Suprapubic skin (tissue), 4 donors: ENCODE measurements at regions not wholly inside any gene's neighbourhood (a gene's known extent, or its start where the extent isn't known, plus 50 kb on each side); places are given as distances from the start of the nearest gene placed in this dataset.

Experiments
- DNase-seq, 2 donors: peaks; one replicate each; pipeline ENCODE4 v3.0.0-alpha.2; 2019; ENCODE audit warnings: low spot score in 2 of 2
- H3K27ac ChIP-seq: fragments of 200-600 bp; sonication (generic); one replicate; pipeline ENCODE4 v1.5.1; 2019
- H3K27me3 ChIP-seq: fragments of 200-600 bp; sonication (generic); one replicate; pipeline ENCODE4 v1.5.1; 2019
- H3K36me3 ChIP-seq: fragments of 200-600 bp; sonication (generic); one replicate; pipeline ENCODE4 v1.5.1; 2019
- H3K4me1 ChIP-seq: fragments of 200-600 bp; sonication (generic); one replicate; pipeline ENCODE4 v1.5.1; 2019
- H3K4me3 ChIP-seq: fragments of 200-600 bp; sonication (generic); one replicate; pipeline ENCODE4 v1.5.1; 2019; ENCODE audit warnings: mild to moderate bottlenecking
- H3K9me3 ChIP-seq: fragments of 200-600 bp; sonication (generic); one replicate; pipeline ENCODE4 v1.5.1; 2019
- EP300 ChIP-seq: sonication (generic); formaldehyde crosslinking; IDR thresholded peaks from one replicate; pipeline ENCODE4 v1.6.1; 2017; ENCODE audit warnings: antibody characterized with exemption
- POLR2A ChIP-seq, 2 donors: fragments of 450-650 bp; IDR thresholded peaks; one replicate each; pipeline ENCODE4 v1.6.1; 2017; ENCODE audit warnings: antibody characterized with exemption in 2 of 2, mild to moderate bottlenecking in 2 of 2, moderate library complexity in 2 of 2
- POLR2AphosphoS5 ChIP-seq, 3 donors: sonication (generic); formaldehyde crosslinking; IDR thresholded peaks; one replicate each; pipeline ENCODE4 v1.6.1; 2017; ENCODE audit warnings: antibody characterized with exemption in 3 of 3
- WGBS: methylation state at CpG from one replicate; pipeline ENCODE4 v1.1.5; 2018; 5-methylcytosine and 5-hydroxymethylcytosine counted together
- TF ChIP-seq, protein P1 (sequence below), 2 donors: fragments of 200-600 bp in 1 of 2; fragments of 450-650 bp in 1 of 2; sonication (generic) in 1 of 2; IDR thresholded peaks; one replicate each; pipeline ENCODE4 v1.5.1; 2016 to 2019; ENCODE audit warnings: antibody characterized with exemption in 2 of 2, mild to moderate bottlenecking in 1 of 2, moderate library complexity in 1 of 2

DNA sequence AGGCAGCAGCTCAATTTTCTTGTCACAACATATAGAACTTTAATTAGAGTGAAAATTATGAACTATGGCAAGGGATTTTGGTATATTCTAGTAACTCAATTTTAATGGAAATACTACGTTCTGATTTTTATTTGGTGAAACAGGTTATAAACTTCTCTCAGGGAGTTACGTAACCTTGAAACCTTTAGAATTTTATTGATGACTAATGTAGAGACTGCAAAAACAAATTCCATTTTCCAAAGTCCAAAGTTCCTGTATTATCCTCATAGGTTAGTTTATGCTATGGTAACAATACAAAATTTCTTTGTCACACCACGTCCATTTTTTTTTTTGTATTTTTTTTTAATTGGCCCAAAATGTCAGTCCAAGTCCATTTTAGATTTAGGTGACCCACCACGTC is 185.7 kb downstream of the KLF5 start:
- Histone ChIP-seq H3K9me3 (no peaks in the 10 kb centered on the region), H3K4me3 (no peak overlapping the region), H3K4me1 (peaks cover 10% of the 10 kb centered on the region), H3K27me3 (no peaks in the 10 kb centered on the region), H3K27ac (no peak overlapping the region), H3K36me3 (no peaks in the 10 kb centered on the region)
- TF ChIP-seq, protein P1, sequence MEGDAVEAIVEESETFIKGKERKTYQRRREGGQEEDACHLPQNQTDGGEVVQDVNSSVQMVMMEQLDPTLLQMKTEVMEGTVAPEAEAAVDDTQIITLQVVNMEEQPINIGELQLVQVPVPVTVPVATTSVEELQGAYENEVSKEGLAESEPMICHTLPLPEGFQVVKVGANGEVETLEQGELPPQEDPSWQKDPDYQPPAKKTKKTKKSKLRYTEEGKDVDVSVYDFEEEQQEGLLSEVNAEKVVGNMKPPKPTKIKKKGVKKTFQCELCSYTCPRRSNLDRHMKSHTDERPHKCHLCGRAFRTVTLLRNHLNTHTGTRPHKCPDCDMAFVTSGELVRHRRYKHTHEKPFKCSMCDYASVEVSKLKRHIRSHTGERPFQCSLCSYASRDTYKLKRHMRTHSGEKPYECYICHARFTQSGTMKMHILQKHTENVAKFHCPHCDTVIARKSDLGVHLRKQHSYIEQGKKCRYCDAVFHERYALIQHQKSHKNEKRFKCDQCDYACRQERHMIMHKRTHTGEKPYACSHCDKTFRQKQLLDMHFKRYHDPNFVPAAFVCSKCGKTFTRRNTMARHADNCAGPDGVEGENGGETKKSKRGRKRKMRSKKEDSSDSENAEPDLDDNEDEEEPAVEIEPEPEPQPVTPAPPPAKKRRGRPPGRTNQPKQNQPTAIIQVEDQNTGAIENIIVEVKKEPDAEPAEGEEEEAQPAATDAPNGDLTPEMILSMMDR (IDR thresholded peaks at IDR 0.05) = no peak
- TF ChIP-seq EP300 (no peak), POLR2AphosphoS5 (IDR thresholded peaks at IDR 0.05) (no peak), POLR2A (IDR thresholded peaks at IDR 0.05) (no peak)
- 88% methylated on average over 4 of the region's 4 CpGs for WGBS
- no peak for DNase-seq

DNA sequence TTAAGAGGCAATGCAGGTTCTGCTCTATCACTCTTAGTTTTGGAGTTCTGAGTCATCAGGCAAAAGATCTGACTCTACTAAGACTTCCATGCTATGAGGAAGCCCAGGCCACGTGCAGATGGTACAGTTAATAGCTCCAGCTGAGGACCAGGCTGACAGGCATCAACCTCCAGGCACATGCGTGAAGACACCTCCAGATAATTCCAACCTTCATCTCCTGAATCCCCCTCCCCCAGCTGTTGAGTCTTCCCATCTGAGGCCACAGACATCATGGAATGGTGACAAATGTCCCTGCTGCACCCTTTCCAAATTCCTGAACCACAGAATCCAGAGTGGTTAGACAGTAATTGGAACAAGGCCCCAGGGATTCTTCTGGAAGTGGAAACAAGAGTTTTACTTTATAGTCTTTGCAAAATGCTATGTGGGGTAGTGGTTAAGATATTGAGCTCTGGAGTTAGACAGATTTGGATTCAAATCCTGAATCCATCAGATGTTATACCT is 183.8 kb downstream of the KLF5 start:
- H3K4me1 ChIP-seq = no peaks in the 10 kb centered on the region
- no peak overlapping the region for H3K27ac ChIP-seq
- no peak overlapping the region for H3K4me3 ChIP-seq
- H3K36me3 ChIP-seq = no peaks in the 10 kb centered on the region
- no peak for DNase-seq
- 63% methylated on average over 2 of the region's 2 CpGs for WGBS
- no peaks in the 10 kb centered on the region for H3K27me3 ChIP-seq
- H3K9me3 ChIP-seq = no peaks in the 10 kb centered on the region
- TF ChIP-seq POLR2AphosphoS5 (IDR thresholded peaks at IDR 0.05) (no peak), POLR2A (IDR thresholded peaks at IDR 0.05) (no peak), EP300 (no peak)
- TF ChIP-seq, protein P1 (IDR thresholded peaks at IDR 0.05) = no peak

DNA sequence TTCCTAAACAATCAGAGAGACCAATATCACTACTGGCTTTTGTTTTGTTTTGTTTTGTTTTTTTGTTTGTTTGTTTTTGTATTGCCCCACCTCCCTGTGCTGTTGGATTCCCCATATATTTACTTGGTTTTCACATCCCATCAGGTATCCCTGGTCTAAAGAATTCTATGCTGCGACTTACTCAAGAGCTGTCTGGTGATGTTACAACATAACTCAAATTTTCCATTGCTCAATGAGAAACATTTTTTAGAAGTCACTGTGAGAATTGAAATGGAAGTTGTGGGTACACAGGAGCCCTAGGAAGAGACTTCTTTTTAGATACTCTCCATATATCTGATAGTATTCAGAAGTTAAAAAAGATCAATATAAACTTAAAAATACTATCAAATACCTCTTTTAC is 181.4 kb downstream of the KLF5 start:
- Histone ChIP-seq H3K4me1 (no peaks in the 10 kb centered on the region), H3K27ac (peak overlapping the region; percentile 3), H3K9me3 (no peaks in the 10 kb centered on the region), H3K27me3 (no peaks in the 10 kb centered on the region), H3K4me3 (no peak overlapping the region), H3K36me3 (no peaks in the 10 kb centered on the region)
- WGBS = 56% methylated on average over 1 of the region's 1 CpG
- DNase-seq = no peak
- no peak for TF ChIP-seq POLR2A (IDR thresholded peaks at IDR 0.05)
- TF ChIP-seq, protein P1 (IDR thresholded peaks at IDR 0.05) = no peak
- no peak for TF ChIP-seq POLR2AphosphoS5 (IDR thresholded peaks at IDR 0.05)
- TF ChIP-seq EP300 = no peak

DNA sequence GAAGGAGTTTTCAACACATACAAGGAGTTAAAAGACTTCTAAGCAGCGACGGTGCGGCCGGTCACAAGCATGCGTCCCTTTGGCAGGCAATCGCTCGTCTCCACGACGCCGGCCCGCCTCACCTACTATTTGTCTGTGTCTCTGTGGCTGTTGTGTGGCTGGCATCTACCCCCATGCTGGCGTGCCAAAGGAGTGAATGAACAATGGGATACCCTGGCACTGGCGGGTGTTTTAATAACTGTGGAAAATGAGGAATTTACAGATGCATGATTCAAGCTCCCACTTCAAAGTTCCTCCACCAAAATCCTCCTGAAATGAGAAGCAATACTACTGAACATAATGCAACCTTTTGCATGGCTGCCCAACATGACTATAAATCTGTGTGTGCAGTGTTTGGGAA is 176.6 kb downstream of the KLF5 start:
- Histone ChIP-seq H3K4me3 (no peak overlapping the region), H3K27ac (peak overlapping the region; percentile 43), H3K27me3 (no peaks in the 10 kb centered on the region), H3K9me3 (no peaks in the 10 kb centered on the region), H3K4me1 (no peaks in the 10 kb centered on the region), H3K36me3 (no peaks in the 10 kb centered on the region)
- TF ChIP-seq POLR2AphosphoS5 (IDR thresholded peaks at IDR 0.05) (no peak), EP300 (no peak), POLR2A (IDR thresholded peaks at IDR 0.05) (no peak)
- TF ChIP-seq, protein P1 (IDR thresholded peaks at IDR 0.05) = no peak
- WGBS = 81% methylated on average over 13 of the region's 13 CpGs
- DNase-seq = peak in 1 of 2 donors; percentile 66

DNA sequence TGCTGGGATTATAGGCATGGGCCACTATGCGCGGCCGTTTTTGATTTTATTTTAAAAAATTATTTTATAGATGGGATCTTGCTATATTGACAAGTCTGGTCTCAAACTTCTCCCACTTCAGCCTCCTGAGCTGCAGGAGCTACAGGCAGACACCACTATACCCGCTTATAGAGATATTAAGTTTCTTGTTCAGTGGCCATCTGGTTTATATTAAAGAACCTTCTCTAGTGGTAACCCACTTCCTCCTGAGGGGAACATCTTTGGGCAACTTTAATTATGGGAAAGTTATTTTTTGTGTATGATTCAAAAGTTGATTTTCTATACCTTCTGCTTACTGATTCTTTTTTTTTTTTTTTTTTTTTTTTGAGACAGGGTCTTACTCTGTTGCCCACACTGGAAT is 172.7 kb downstream of the KLF5 start:
- no peak overlapping the region for H3K27ac ChIP-seq
- H3K9me3 ChIP-seq = no peaks in the 10 kb centered on the region
- no peak for DNase-seq
- WGBS = 90% methylated on average over 4 of the region's 4 CpGs
- no peaks in the 10 kb centered on the region for H3K36me3 ChIP-seq
- peaks cover 6% of the 10 kb centered on the region for H3K4me1 ChIP-seq
- no peak for TF ChIP-seq POLR2AphosphoS5 (IDR thresholded peaks at IDR 0.05)
- TF ChIP-seq, protein P1 (IDR thresholded peaks at IDR 0.05) = no peak
- TF ChIP-seq POLR2A (IDR thresholded peaks at IDR 0.05) = no peak
- no peak for TF ChIP-seq EP300
- H3K27me3 ChIP-seq = no peaks in the 10 kb centered on the region
- H3K4me3 ChIP-seq = no peak overlapping the region
